ENCODE measurements at regions not wholly inside any gene's neighbourhood (a gene's known extent, or its start where the extent isn't known, plus 50 kb on each side); places are given as distances from the start of the nearest gene placed in this dataset.

DNA sequence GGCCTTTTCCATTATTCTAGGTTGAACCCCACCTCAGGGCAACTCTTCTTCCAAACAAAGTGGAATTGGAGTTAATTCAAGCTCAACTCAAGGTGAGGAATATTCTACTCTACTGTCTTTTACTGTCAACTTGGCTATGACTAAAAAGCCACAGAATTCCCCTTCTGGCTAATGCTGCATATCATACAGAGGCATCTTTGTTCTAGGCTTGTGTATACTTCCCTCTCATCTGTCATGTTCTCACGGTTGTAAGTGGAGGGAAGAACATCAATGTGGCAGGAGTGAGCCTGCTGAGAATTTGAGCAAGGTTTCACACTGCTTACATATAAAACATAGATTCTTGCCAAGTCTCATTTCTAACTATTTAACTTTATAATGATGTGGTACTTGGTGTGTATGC is 921.4 kb upstream of the CNTN5 start:
- no peak for DNase-seq

DNA sequence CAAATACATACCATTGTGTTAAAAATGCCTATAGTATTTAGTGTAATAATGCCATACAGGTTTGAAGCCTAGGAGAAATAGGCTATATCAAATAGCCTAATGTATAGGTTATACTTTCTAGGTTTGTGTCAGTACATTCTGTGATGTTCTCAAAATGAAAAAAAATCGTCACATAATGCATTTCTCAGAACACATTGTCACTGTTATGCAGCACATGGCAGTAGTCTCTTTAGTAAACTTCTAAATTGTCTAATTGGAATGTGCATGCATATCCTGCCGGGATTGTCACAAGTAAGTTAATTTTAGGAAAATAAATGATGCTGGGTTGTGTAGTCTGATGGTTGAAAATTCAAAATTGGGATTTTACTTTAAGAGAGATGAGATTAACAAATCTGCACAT is 920.1 kb upstream of the CNTN5 start:
- DNase-seq: no peak

DNA sequence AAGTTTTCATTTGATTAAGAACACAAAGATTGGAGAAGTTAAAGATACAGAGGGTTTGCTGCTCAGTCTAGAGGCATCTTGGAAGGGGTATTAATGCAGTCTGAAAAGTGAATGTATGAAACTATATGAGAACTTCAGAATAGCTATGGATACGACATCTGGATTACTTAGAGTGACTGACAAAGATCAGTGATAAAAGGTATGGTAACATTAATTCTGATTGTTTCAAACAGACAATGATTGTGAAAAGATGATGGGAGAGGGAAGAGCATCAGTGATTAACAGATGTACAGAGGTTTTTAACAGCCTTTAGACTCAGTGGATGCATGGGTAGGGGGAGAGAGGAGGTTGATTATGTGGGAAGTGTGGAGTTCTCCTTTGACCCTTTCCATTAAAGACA is 919.4 kb upstream of the CNTN5 start:
- DNase-seq: no peak

DNA sequence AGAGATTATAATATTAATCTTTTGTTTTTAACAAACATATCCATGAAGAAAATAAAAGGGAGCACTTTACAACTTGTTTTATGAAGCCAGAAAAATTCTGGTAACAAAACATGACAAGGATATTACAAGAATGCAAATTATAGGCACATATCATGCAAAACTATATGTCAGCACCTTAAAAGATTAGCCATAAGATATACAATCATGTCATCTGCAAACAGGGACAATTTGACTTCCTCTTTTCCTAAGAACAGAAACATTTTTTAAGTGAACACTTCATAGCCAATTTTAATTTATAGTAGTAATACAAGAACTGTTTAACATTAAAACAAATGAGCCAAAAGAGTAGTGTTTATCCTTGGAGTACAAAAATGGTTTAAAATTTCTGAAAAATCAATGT is 916.5 kb upstream of the CNTN5 start:
- no peak for DNase-seq

DNA sequence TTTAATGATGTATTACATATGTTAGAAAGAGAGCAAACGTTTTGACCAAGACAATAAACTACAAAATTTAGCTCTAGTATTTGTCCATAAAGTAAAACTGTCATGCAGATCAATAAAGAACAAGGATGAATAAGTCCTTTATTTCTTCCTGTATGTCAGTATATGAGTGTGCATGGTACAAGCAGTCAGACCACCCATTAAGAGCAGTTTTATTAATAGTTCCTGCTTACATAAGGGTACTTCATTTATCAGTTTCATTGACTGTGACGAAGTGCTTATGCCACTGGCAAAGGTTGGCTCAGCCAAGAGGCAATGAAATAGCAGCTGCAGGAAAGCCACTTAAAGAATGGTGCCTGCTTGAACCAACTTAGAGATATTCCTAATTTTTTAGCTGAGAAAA is 913.0 kb upstream of the CNTN5 start:
- no peak for DNase-seq

DNA sequence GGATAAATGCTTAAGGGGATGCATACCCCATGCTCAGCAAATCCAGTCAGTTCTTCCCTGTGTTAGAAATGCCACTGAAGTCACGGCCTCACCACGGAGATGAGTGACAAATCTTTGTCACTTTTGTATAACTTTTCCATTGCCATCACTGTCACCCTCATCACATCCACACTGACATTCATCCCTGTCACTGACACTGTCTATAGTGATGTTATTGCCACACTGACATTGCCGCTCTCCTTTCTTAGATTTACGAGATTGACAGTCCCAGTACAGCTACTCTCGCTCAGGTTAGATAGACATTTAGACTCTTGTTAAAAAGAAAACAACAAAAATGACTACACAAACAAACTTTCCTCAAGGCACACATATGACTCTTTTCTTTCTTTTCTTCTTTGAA is 910.7 kb upstream of the CNTN5 start:
- DNase-seq: no peak

DNA sequence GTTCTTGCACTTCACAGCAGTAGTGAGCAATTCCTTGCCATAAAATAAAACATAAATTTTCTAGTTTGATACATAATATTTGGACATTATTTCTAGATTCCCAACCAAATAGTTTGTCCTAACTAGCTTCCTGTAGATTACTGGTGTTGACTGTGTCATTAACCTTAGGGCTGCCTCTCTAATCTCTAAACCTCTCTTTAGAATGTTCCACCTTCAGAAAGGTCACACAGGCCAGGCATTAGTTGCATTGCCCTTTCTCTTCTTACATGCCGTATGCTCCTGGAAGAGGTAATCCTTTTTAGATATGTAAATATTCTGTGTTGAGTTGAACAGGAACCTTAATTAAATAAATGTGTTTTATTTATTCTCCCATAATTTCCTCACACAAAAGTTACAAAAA is 904.9 kb upstream of the CNTN5 start:
- no peak for DNase-seq

DNA sequence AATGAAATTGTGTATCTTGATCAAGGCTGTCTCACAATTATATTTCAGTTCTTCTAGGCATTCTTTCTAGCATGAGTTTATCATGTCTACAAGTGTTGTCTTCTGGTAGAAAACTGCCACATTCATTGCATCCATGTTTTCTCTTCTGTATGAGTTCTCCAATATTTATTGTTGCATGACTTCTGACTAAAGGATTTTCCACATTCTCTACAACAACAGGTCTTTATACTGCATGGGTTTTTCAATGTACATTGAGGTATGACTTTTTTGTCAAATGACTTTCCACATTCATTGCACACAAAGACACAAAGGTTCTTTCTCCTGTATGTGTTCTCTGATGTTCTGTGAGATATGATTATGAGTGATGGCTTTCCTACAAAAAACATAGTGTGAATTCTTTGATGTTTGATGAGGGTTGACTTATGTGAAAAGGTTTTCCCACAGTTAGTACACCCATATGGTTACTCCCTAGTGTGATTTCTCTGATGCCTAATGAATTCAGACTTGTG is 890.6 kb upstream of the CNTN5 start:
- DNase-seq: no peak

DNA sequence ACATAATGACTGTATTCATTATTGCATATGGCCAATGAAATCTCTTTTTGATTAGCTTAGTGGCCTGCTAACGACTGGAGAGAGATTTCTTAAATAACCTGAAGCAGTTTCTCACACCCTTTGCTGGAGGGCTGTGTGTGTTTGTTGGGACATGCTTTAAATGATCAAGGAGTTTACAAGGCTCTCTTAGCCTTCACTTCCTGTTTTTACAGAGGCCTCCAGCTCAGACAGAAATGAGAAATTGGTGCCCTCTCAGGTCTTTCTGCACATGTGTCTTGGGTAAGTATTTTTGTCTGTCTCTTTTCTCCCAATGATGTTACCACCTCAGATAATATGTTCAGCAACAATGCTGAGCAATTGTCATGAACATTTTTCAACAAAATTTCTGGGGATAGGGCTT is 884.4 kb upstream of the CNTN5 start:
- no peak for DNase-seq

DNA sequence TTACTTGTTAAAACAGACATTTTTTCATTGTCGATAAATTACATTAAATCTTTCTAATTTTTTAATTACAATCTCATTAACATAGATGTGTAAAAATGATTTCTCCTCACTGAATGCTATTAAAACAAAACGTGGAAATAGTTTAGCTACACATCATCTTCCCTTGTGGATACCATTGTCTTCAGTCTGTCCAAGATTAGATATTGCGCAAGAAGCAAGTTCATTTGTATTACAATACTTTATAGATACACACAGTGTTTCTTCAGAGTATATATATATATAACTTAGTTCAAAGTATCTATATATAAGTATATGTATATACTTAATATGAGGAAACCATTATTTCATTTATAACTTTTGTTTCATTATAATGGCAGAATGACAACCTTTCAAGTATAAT is 883.3 kb upstream of the CNTN5 start:
- DNase-seq: no peak

DNA sequence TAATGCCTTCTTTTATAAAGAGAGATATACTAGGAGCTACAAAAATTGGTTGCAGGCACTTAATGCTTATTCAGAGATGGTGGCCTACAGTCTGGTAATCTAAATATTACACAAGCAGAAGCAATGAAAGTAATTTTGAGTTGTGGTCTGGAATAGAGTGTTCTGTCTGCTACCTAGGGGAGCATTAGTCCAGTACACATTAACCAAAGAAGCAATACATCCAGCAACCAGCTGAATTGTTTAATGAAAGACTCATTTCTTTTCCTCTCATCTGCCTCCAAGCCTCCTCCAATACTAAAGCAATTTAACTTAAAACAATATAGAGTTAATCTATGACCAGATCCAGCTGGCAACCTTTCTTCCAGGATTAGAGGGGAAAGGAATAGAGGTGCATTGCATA is 877.1 kb upstream of the CNTN5 start:
- DNase-seq: no peak

DNA sequence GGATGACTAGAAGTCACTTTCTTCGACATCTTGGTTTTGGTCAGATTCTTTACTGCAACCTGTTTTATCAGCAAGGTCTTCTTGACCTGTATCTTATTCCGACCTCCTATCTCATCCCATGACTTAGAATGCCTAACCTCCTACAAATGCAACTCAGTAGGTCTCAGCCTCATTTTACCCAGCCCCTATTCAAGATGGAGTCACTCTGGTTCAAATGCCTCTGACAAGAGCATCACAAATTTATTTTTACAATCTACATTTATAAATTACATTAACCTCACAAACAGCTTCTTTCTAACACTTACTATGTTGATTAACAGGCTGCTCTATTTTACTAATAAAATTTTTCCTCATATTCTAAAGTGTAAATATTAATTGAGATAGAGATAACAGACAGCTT is 867.0 kb upstream of the CNTN5 start:
- no peak for DNase-seq

DNA sequence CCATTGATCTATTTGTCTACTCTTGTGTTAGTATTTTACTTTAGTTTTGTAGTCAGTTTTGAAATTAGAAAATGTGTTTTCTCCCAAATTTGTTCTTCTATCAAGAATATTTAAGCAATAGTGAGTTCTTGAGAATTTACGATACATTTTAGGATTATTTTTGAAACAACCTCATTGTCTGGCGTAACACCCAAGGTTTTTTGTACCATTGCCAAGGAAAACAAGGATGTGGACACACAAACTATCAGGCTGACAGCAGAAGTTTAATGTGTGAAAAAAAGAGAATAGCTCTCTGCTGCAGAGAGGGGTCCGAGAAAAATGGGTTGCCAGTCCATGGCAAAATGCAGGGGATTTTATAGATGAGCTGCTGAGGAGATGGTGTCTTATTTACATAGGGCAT is 865.1 kb upstream of the CNTN5 start:
- DNase-seq: peak; percentile 9

DNA sequence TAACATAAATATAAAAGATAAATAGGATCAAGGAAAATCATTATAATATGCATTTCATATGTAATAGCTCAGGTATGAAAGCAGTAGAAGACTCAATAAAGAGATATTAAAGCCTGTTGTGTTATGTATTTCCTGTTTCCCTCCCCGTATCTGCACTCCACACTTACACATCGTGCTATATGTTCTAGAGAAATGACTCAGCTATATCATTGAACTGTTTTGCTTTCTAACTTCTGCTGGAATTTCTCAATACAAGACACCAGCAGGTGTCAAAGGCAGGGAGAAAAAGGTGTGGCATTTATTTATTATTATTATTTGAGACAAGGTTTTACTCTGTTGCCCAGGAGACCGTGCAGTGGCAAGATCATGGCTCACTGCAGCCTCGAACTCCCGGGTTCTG is 842.8 kb upstream of the CNTN5 start:
- no peak for DNase-seq

DNA sequence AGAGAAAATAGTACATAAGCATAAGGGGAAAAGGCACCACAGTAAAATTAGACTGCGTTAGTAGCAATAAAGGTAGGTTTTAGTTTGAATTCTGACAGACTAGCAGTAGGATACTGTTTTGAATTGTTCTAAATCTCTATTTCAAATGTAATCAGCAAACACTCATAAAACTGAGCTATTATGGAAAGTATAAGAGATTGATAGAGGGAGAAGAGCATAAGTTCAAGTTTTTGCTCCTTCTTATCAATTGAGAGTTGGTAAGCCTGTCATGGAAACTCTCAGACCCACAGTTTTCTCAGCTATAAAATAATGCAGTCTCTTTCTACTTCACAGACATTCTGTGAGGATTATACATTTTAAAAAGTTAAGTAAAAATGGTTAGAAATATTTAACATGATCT is 840.2 kb upstream of the CNTN5 start:
- peak; percentile 2 for DNase-seq

DNA sequence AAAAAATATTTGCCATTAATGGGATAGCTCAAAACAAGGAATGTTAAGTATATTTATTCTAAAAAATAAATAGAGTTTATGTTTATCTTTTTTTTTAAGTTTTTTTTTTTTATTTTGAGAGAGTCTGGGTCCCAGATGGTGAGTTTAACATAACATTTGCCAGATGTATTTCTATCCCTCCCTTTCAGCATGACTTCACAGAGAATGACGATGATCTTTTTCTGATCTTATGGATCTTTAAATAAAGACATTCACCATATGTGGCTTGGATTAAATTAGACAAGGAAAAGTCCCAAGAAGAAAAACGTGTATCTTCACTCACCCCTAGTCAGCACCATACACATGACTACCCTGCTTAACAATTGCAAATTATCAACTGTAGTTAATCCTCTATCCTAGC is 839.8 kb upstream of the CNTN5 start:
- DNase-seq: peak; percentile 17

DNA sequence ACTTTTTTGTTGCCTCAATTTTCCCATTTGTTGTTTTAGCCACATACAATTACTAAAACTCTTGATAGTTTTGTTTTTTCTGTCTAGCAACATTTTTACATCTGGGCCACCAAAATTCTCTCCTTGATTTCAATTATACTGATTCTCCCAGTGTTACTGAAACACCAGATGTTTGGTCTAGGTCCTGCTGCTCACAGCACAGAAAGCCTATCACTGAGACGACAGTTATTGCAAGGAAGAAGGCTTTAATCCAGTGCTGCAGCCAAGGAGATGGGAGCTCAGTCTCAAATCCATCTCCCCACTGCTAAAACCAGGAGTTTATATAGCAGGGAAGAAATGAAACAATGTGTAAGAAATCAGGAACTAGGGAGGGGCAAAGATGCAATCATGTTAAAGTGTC is 837.7 kb upstream of the CNTN5 start:
- DNase-seq: no peak

DNA sequence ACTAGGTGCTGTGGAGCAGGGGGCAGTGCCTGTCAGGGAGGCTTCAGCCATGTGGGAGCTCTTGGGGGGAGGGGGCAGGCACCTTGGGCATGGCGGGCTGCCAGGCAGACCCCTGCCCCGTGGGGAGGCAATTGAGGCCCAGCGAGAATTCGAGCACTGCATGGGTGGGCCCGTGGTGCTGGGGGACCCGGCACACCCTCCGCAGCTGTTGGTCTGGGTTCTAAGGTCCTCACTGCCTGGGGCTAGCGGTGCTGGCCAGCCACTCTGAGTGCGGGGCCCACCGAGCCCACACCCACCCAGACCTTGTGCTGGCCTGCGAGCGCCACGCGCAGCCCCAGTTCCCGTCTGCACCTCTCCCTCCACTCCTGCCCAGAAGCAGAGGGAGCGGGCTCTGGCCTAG is 835.5 kb upstream of the CNTN5 start:
- no peak for DNase-seq

DNA sequence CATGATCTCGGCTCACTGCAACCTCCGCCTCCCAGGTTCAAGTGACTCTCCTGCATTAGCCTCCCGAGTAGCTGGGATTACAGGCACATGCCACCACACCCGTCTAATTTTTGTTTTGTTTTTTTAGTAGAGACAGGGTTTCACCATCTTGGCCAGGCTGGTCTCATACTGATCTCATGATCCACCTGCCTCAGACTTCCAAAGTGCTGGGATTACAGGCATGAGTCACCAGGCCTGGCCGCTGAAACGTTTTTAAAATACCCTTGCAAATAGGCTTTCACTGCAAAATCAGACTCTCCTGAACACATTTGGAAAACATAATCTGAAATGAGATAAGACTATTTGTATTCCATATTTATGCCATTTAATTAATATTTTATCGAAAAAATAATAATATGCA is 826.1 kb upstream of the CNTN5 start:
- DNase-seq: no peak

DNA sequence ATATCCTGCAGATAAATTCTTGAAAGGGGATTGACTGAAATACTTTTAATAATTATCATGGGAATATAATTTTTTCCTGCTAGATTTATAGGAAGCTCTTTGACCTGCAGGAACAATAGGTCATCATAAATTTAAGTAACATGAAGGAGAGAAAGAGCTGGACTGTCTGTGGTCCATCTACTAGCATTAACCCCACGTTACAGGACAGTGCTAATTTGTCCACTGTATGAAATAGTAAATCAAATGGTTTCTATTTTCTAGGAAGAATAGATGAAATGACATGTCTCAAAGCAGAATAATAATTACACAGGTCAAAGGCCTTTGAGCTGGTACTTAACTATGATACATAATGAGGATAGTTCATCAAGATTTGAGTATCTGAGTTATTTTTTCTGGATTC is 825.4 kb upstream of the CNTN5 start:
- DNase-seq: no peak

DNA sequence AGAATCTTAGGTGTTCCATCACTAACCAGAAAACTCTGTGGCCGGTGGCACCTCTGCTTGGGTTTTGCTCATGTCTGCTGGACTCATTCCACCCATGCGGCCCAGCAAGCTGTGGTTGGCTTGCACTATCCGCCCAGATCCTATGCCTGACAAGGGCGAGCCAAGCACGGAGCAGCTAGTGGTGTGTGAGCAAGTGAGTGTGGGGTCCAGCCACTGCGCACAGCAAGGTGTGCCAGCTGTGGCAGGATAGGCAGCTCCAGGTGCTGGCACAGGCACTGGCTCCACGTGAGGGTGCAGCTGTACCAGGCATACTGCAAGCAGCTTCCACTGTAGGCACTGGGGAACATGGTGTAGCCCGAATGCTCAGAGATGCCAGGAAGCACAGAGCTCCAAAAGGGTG is 813.7 kb upstream of the CNTN5 start:
- DNase-seq: no peak

DNA sequence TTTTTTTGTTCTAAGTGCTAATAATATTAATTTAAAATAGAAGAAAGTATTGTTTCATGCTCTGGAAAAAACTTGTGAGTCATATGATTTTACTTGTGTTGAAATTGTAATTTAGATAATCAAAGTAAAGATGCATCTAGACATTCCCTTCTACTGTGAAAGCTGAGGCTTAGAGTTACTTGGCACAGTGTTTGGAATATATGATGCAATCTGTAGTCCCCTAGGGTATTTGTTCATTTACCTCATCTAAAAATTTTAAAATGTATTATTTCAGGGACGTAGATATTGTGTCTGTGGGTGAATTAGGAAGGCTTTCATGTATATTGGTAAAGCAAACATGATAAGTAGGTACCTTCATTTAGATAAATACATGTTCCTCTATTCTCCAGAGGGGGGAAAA is 793.5 kb upstream of the CNTN5 start:
- peak; percentile 3 for DNase-seq

DNA sequence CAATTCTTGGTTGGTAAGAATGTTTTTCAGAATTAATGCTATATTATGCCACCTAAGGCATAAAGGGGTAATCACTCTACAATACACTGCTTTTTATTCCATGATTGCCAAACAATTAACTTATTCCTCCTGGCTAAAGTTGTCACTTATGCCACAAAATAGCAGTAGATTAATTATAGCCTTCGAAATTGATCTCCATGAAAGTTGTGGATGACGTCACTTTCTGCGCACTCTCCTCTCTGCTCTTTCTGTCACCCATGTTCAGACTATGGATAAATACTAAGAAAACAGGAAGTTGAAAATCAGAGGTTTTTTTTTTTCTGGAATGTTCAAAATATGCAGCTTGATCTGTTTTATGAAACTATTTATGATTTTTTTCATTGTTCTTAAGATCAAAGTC is 790.1 kb upstream of the CNTN5 start:
- DNase-seq: no peak

DNA sequence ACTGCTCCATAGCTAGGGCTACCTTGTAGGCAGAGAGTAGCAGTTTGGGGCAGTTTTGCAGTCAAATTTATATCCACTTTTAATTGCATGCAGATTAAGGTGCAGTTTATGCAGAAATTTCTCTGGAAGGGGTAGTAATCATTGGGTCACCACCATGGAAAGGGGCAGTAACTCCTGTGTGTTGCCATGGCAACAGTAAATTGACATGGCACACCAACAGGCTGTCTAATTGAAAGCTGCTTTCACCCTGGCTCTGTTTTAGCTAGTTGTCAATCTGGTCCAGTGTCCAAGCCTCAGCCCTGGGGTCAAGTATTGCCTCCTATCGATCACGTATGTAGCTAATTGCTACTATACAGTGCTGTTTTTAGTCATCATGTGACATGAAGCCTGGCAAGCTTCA is 786.1 kb upstream of the CNTN5 start:
- DNase-seq: no peak

DNA sequence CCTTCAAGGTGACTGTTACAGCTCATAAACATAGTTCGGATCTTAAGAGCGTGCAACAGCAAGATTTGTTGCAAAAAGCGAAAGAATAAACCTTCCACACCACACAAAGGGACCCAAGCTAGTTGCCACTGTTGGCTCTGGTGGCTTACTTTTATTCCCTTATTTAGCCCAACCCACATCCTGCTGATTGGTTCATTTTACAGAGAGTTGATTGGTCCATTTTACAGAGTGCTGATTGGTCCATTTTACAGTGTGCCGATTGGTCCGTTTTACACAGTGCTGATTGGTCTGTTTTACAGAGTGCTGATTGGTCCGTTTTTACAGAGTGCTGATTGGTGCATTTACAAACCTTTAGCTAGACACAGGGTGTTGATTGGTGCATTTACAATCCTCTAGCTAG is 776.9 kb upstream of the CNTN5 start:
- DNase-seq: no peak

DNA sequence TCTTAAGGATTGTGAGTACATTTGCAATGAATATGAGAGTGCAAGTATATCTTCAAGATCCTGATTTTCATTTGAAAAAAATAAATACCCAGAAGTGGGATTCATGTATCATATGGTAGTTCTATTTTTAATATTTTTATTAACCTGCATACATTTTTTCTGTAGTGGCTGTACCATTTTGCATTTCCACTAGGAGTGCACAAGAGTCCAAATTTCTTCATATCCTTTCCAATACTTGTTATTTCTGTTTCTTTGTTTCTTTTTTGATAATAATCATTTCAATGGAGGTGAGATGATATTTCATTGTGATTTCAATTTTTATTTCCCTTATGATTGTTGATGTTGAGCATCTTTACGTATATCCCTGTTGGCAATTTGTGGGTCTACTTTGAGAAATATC is 759.8 kb upstream of the CNTN5 start:
- no peak for DNase-seq
